Lung (tissue), 11 donors: ENCODE measurements at regions not wholly inside any gene's neighbourhood (a gene's known extent, or its start where the extent isn't known, plus 50 kb on each side); places are given as distances from the start of the nearest gene placed in this dataset.

Source experiments
- ATAC-seq: fragments of 200-7000 bp; cut with Tn5 transposase; one replicate; pipeline ENCODE4 v1.9.1; 2020; ENCODE audit warnings: moderate number of reproducible peaks; ENCODE audit not compliant: insufficient read depth, low FRiP score
- DNase-seq, 3 donors: peaks; one replicate each; pipeline ENCODE4 v3.0.0-alpha.2; 2013 to 2017
- H3K27ac ChIP-seq, 2 donors: one replicate each; pipeline ENCODE4 v1.5.1; 2013; ENCODE audit warnings: mild to moderate bottlenecking in 2 of 2, moderate library complexity in 2 of 2, control low read depth in 1 of 2, inconsistent platforms in 1 of 2, low read depth in 1 of 2, low read length in 1 of 2
- H3K27me3 ChIP-seq, 3 donors: one replicate each; pipeline ENCODE4 v1.5.1; 2013; ENCODE audit warnings: low read length in 2 of 3; ENCODE audit not compliant: control insufficient read depth in 3 of 3, insufficient read depth in 3 of 3
- H3K36me3 ChIP-seq, 4 donors: one replicate each; pipeline ENCODE4 v1.5.1; 2013; ENCODE audit warnings: low read length in 4 of 4, mild to moderate bottlenecking in 1 of 4, moderate library complexity in 1 of 4; ENCODE audit not compliant: control insufficient read depth in 4 of 4, insufficient read depth in 4 of 4
- H3K4me1 ChIP-seq, 5 donors: one replicate each; pipeline ENCODE4 v1.5.1; 2013; ENCODE audit warnings: low read length in 5 of 5, mild to moderate bottlenecking in 2 of 5, moderate library complexity in 1 of 5; ENCODE audit not compliant: control insufficient read depth in 5 of 5, insufficient read depth in 5 of 5
- H3K4me3 ChIP-seq: one replicate; pipeline ENCODE4 v1.5.1; 2013; ENCODE audit warnings: mild to moderate bottlenecking, control low read depth, moderate library complexity
- H3K9ac ChIP-seq, 2 donors: one replicate each; pipeline ENCODE4 v1.5.1; 2013; ENCODE audit warnings: low read length in 2 of 2, control low read depth in 1 of 2; ENCODE audit not compliant: insufficient read depth in 1 of 2
- H3K9me3 ChIP-seq, 4 donors: one replicate each; pipeline ENCODE4 v1.5.1; 2013; ENCODE audit warnings: low read length in 3 of 4, mild to moderate bottlenecking in 1 of 4, moderate library complexity in 1 of 4; ENCODE audit not compliant: control insufficient read depth in 4 of 4, insufficient read depth in 3 of 4
- WGBS, 2 donors: extraction: QIAGEN DNeasy Blood & Tissue Kit; methylation state at CpG; one replicate each; pipeline ENCODE4 v1.1.7; 2013; 5-methylcytosine and 5-hydroxymethylcytosine counted together
- TF ChIP-seq, protein P1 (sequence below): IDR thresholded peaks from 2 replicates; pipeline ENCODE4 v1.5.1; 2012; ENCODE audit warnings: mild to moderate bottlenecking; ENCODE audit errors: control extremely low read depth, extremely low read depth
- donor health status: control.
- donor health status: control.
- donor health status: Bipolar disorder and iron deficiency.
- donor health status: healthy.
- donor health status: DM: yes; HTN: yes; CAD: no.

- WGBS, 2 donors: 52 to 79% methylated on average over 6 of the region's 6 CpGs
- TF ChIP-seq, protein P1, sequence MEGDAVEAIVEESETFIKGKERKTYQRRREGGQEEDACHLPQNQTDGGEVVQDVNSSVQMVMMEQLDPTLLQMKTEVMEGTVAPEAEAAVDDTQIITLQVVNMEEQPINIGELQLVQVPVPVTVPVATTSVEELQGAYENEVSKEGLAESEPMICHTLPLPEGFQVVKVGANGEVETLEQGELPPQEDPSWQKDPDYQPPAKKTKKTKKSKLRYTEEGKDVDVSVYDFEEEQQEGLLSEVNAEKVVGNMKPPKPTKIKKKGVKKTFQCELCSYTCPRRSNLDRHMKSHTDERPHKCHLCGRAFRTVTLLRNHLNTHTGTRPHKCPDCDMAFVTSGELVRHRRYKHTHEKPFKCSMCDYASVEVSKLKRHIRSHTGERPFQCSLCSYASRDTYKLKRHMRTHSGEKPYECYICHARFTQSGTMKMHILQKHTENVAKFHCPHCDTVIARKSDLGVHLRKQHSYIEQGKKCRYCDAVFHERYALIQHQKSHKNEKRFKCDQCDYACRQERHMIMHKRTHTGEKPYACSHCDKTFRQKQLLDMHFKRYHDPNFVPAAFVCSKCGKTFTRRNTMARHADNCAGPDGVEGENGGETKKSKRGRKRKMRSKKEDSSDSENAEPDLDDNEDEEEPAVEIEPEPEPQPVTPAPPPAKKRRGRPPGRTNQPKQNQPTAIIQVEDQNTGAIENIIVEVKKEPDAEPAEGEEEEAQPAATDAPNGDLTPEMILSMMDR: no peak
- Histone ChIP-seq H3K9ac (no peak overlapping the region), H3K36me3 (no peaks in the 10 kb centered on the region), H3K27me3 (no peaks in the 10 kb centered on the region), H3K9me3 (no peaks in the 10 kb centered on the region), H3K4me3 (no peak overlapping the region), H3K4me1 (peaks cover 0 to 68% (median 29%) of the 10 kb centered on the region in 5 donors), H3K27ac (no peak overlapping the region)
- ATAC-seq (peak; percentile 68), DNase-seq (peak; percentile 43 to 72 (median 62))
These were observed 147.9 kb upstream of the POU3F1 start for GRCh38 chr1:38194472-38194871.

- WGBS, 2 donors: 62 to 92% methylated on average over 3 of the region's 3 CpGs
- Histone ChIP-seq H3K9ac (no peak overlapping the region), H3K4me1 (peaks cover 0 to 56% (median 22%) of the 10 kb centered on the region in 5 donors), H3K36me3 (no peaks in the 10 kb centered on the region), H3K9me3 (peaks cover 0 to 6% (median 2%) of the 10 kb centered on the region in 4 donors), H3K4me3 (no peak overlapping the region), H3K27ac (no peak overlapping the region), H3K27me3 (no peaks in the 10 kb centered on the region)
- DNase-seq (no peak), ATAC-seq (no peak)
- TF ChIP-seq, protein P1: no peak
These were observed 146.4 kb upstream of the POU3F1 start for GRCh38 chr1:38193040-38193439.

- TF ChIP-seq, protein P1: no peak
- peak; percentile 89 to 97 (median 94) for DNase-seq
- Histone ChIP-seq H3K4me3 (no peak overlapping the region), H3K27me3 (peaks cover 0 to 5% (median 0%) of the 10 kb centered on the region in 3 donors), H3K4me1 (peaks cover 0 to 48% (median 14%) of the 10 kb centered on the region in 5 donors), H3K36me3 (no peaks in the 10 kb centered on the region), H3K9ac (no peak overlapping the region), H3K27ac (no peak overlapping the region), H3K9me3 (peaks cover 0 to 6% (median 2%) of the 10 kb centered on the region in 4 donors)
- ATAC-seq: no peak
- 31 to 59% methylated on average over 7 of the region's 7 CpGs for WGBS, 2 donors
These were observed 144.9 kb upstream of the POU3F1 start for GRCh38 chr1:38191461-38191860.

- TF ChIP-seq, protein P1: no peak
- Histone ChIP-seq H3K27me3 (peaks cover 0 to 5% (median 0%) of the 10 kb centered on the region in 3 donors), H3K9ac (no peak overlapping the region), H3K4me3 (no peak overlapping the region), H3K27ac (no peak overlapping the region), H3K9me3 (peaks cover 0 to 6% (median 2%) of the 10 kb centered on the region in 4 donors), H3K36me3 (no peaks in the 10 kb centered on the region), H3K4me1 (peaks cover 0 to 51% (median 14%) of the 10 kb centered on the region in 5 donors)
- DNase-seq (peak in 1 of 3 donors; percentile 37), ATAC-seq (no peak)
- WGBS, 2 donors: 27 to 48% methylated on average over 5 of the region's 5 CpGs
These were observed 144.4 kb upstream of the POU3F1 start for GRCh38 chr1:38190983-38191382.
